IMR-90 (cell line): ENCODE measurements at regions not wholly inside any gene's neighbourhood (a gene's known extent, or its start where the extent isn't known, plus 50 kb on each side); places are given as distances from the start of the nearest gene placed in this dataset.

ENCODE experiments used
- ATAC-seq: fragments of 200-7000 bp; cut with Tn5 transposase; 2 replicates; pipeline ENCODE4 v1.9.1; 2020; ENCODE audit warnings: low read depth, mild to moderate bottlenecking, moderate library complexity
- BruUV-seq: library from RNA; stranded (reverse); fragments of 400-500 nt; replicated peaks from 2 replicates; lab custom pipeline; 2021; lab: Mats Ljungman, UMichigan
- CTCF ChIA-PET: fragments of 300-600 bp; formaldehyde crosslinking; extraction: SDS; loops from one replicate; lab custom pipeline; 2021; ENCODE audit warnings: antibody characterized with exemption; lab: Yijun Ruan, JAX
- POLR2A ChIA-PET: fragments of 300-600 bp; sonication (Branson Sonifier 250); formaldehyde crosslinking; loops from one replicate; lab custom pipeline; 2022; ENCODE audit warnings: antibody characterized with exemption; ENCODE audit not compliant: unreplicated experiment; lab: Charles Lee
- DNase-seq: peaks from one replicate; pipeline ENCODE4 v3.0.0; 2013
- H2AFZ ChIP-seq: replicated peaks from 2 replicates; pipeline ENCODE3; 2013; ENCODE audit warnings: low read length, mild to moderate bottlenecking; ENCODE audit not compliant: poor library complexity
- H2AK5ac ChIP-seq: 2 replicates; pipeline ENCODE4 v1.6.1; 2013; ENCODE audit warnings: low read depth, low read length, inconsistent platforms
- H2AK9ac ChIP-seq: replicated peaks from 2 replicates; pipeline ENCODE3; 2013; ENCODE audit warnings: mild to moderate bottlenecking, low read depth, low read length, moderate library complexity; ENCODE audit not compliant: poor library complexity
- H2BK120ac ChIP-seq: 2 replicates; pipeline ENCODE4 v1.6.1; 2013; ENCODE audit warnings: low read depth, low read length, inconsistent platforms
- H2BK15ac ChIP-seq: 3 replicates; pipeline ENCODE4 v1.6.1; 2013; ENCODE audit warnings: low read depth, low read length, inconsistent platforms
- H2BK20ac ChIP-seq: 2 replicates; pipeline ENCODE4 v1.6.1; 2013; ENCODE audit warnings: low read depth, mild to moderate bottlenecking, inconsistent platforms, low read length, moderate library complexity
- H2BK5ac ChIP-seq: 2 replicates; pipeline ENCODE4 v1.6.1; 2013; ENCODE audit warnings: mild to moderate bottlenecking, low read depth, low read length, inconsistent platforms; ENCODE audit not compliant: poor library complexity, severe bottlenecking
- H3K14ac ChIP-seq: replicated peaks from 2 replicates; pipeline ENCODE4 v1.6.1; 2013; ENCODE audit warnings: low read depth, low read length, inconsistent platforms
- H3K18ac ChIP-seq: 2 replicates; pipeline ENCODE4 v1.6.1; 2013; ENCODE audit warnings: low read depth, low read length, control low read depth
- H3K23ac ChIP-seq: 2 replicates; pipeline ENCODE4 v1.6.1; 2013; ENCODE audit warnings: low read depth, low read length, inconsistent platforms
- H3K27ac ChIP-seq: 2 replicates; pipeline ENCODE4 v1.5.1; 2013; ENCODE audit warnings: mild to moderate bottlenecking, control low read depth, low read length; ENCODE audit not compliant: insufficient read depth
- H3K27me3 ChIP-seq: 2 replicates; pipeline ENCODE4 v1.6.1; 2013; ENCODE audit warnings: low read length; ENCODE audit not compliant: control insufficient read depth, insufficient read depth
- H3K36me3 ChIP-seq: 2 replicates; pipeline ENCODE4 v1.6.1; 2013; ENCODE audit warnings: low read length, mixed read lengths; ENCODE audit not compliant: control insufficient read depth, insufficient read depth
- H3K4ac ChIP-seq: 2 replicates; pipeline ENCODE4 v1.6.1; 2013; ENCODE audit warnings: low read depth, low read length, inconsistent platforms
- H3K4me1 ChIP-seq: 2 replicates; pipeline ENCODE4 v1.6.1; 2013; ENCODE audit warnings: low read length, mixed read lengths; ENCODE audit not compliant: control insufficient read depth, insufficient read depth
- H3K4me2 ChIP-seq: 2 replicates; pipeline ENCODE4 v1.6.1; 2013; ENCODE audit warnings: low read depth, mild to moderate bottlenecking, control low read depth, low read length, moderate library complexity
- H3K4me3 ChIP-seq: 2 replicates; pipeline ENCODE4 v1.5.1; 2013; ENCODE audit warnings: low read depth, mild to moderate bottlenecking, control low read depth, low read length, moderate library complexity; ENCODE audit not compliant: insufficient read depth
- H3K56ac ChIP-seq: 2 replicates; pipeline ENCODE4 v1.6.1; 2013; ENCODE audit warnings: low read length, inconsistent platforms; ENCODE audit not compliant: insufficient read depth; ENCODE audit errors: extremely low read depth
- H3K79me1 ChIP-seq, 2 experiments: 2 replicates each; pipeline ENCODE4 v1.6.1; 2013; ENCODE audit warnings: low read length in 2 of 2, inconsistent platforms in 1 of 2, low read depth in 1 of 2
- H3K9ac ChIP-seq: 2 replicates; pipeline ENCODE4 v1.6.1; 2013; ENCODE audit warnings: low read depth, low read length, control low read depth
- H3K9me1 ChIP-seq: 2 replicates; pipeline ENCODE4 v1.6.1; 2013; ENCODE audit warnings: low read length, inconsistent platforms; ENCODE audit not compliant: insufficient read depth
- H3K9me3 ChIP-seq: 2 replicates; pipeline ENCODE4 v1.6.1; 2013; ENCODE audit warnings: low read length; ENCODE audit not compliant: control insufficient read depth, insufficient read depth
- H4K20me1 ChIP-seq: 2 replicates; pipeline ENCODE4 v1.6.1; 2013; ENCODE audit warnings: low read length, inconsistent platforms; ENCODE audit not compliant: insufficient read depth
- H4K5ac ChIP-seq: 2 replicates; pipeline ENCODE4 v1.6.1; 2013; ENCODE audit warnings: mild to moderate bottlenecking, low read depth, low read length, control low read depth
- H4K8ac ChIP-seq, 2 experiments: 2 replicates each; pipeline ENCODE4 v1.6.1; 2013; ENCODE audit warnings: low read depth in 2 of 2, low read length in 2 of 2, control low read depth in 1 of 2, inconsistent platforms in 1 of 2
- H4K91ac ChIP-seq: 2 replicates; pipeline ENCODE4 v1.6.1; 2013; ENCODE audit warnings: low read depth, low read length, inconsistent platforms; ENCODE audit not compliant: insufficient read depth
- BHLHE40 ChIP-seq: fragments of 150-350 bp; IDR thresholded peaks from 2 replicates; pipeline ENCODE4 v1.6.1; 2016; ENCODE audit warnings: mild to moderate bottlenecking, low read depth, low read length
- CEBPB ChIP-seq: IDR thresholded peaks from 2 replicates; pipeline ENCODE4 v1.6.1; 2012; ENCODE audit warnings: low read depth, low read length, improper control_type of control experiment
- CTCF ChIP-seq: conservative IDR thresholded peaks from 2 replicates; pipeline ENCODE4 v1.5.1; 2012; ENCODE audit warnings: mild to moderate bottlenecking, low read depth, low read length, improper control_type of control experiment
- ELK1 ChIP-seq: fragments of 150-350 bp; IDR thresholded peaks from 2 replicates; pipeline ENCODE4 v1.6.1; 2016; ENCODE audit warnings: low read depth, mild to moderate bottlenecking, low read length, moderate library complexity, borderline replicate concordance
- FOS ChIP-seq: fragments of 150-350 bp; IDR thresholded peaks from 2 replicates; pipeline ENCODE4 v1.6.1; 2016; ENCODE audit warnings: low read depth, low read length
- MAFK ChIP-seq: IDR thresholded peaks from 2 replicates; pipeline ENCODE4 v1.6.1; 2012; ENCODE audit warnings: low read depth, low read length, improper control_type of control experiment
- MAZ ChIP-seq: IDR thresholded peaks from 2 replicates; pipeline ENCODE4 v1.6.1; 2012; ENCODE audit warnings: low read depth, mild to moderate bottlenecking, low read length, improper control_type of control experiment, moderate library complexity, borderline replicate concordance
- MXI1 ChIP-seq: IDR thresholded peaks from 2 replicates; pipeline ENCODE4 v1.6.1; 2012; ENCODE audit warnings: low read depth, mild to moderate bottlenecking, low read length, moderate library complexity, borderline replicate concordance
- NFE2L2 ChIP-seq: fragments of 150-350 bp; IDR thresholded peaks from 2 replicates; pipeline ENCODE4 v1.6.1; 2016; ENCODE audit warnings: low read depth, mild to moderate bottlenecking, low read length
- POLR2A ChIP-seq: IDR thresholded peaks from 2 replicates; pipeline ENCODE4 v1.6.1; 2012; ENCODE audit warnings: mild to moderate bottlenecking, low read depth, low read length
- RAD21 ChIP-seq: IDR thresholded peaks from 2 replicates; pipeline ENCODE4 v1.6.1; 2012; ENCODE audit warnings: low read length, improper control_type of control experiment
- RCOR1 ChIP-seq: IDR thresholded peaks from 2 replicates; pipeline ENCODE4 v1.6.1; 2012; ENCODE audit warnings: mild to moderate bottlenecking, low read length, improper control_type of control experiment; ENCODE audit not compliant: insufficient replicate concordance
- RFX5 ChIP-seq: IDR thresholded peaks from 2 replicates; pipeline ENCODE4 v1.8.0; 2012; ENCODE audit warnings: low read depth, mild to moderate bottlenecking, low read length, moderate library complexity
- SMC3 ChIP-seq: fragments of 150-350 bp; IDR thresholded peaks from 2 replicates; pipeline ENCODE4 v1.6.1; 2016; ENCODE audit warnings: low read depth, mild to moderate bottlenecking, antibody characterized with exemption, low read length, moderate library complexity
- WGBS, 2 experiments: methylation state at CpG; one replicate each; pipeline versions ENCODE4 v1.1.5 to v1.1.7; 2013; ENCODE audit warnings: missing lambda C conversion rate in 2 of 2; ENCODE audit not compliant: insufficient read length in 1 of 2; ENCODE audit errors: extremely low coverage in 2 of 2; 5-methylcytosine and 5-hydroxymethylcytosine counted together
- dilution Hi-C: fragments of 300-500 bp; cut with HindIII; formaldehyde crosslinking; loops from one replicate; pipeline ENCODE4 v1.14.3; 2018; ENCODE audit warnings: low sequenced_read_pairs; ENCODE audit not compliant: unreplicated experiment
- in situ Hi-C: fragments of 300-500 bp; cut with MboI; formaldehyde crosslinking; loops from 3 replicates; pipeline ENCODE4 v1.14.3; 2019; ENCODE audit warnings: low sequenced_read_pairs, inconsistent platforms, mixed read lengths
- intact Hi-C: fragments of 100-400 bp; cut with micrococcal nuclease; formaldehyde crosslinking; loops from 2 replicates; pipeline ENCODE4 v1.10.0; 2022

- Histone ChIP-seq H2AFZ (no peak overlapping the region), H3K79me1 (no peaks in the 10 kb centered on the region), H3K27me3 (no peaks in the 10 kb centered on the region), H3K4me3 (no peak overlapping the region), H2BK15ac (no peak overlapping the region), H4K91ac (no peak overlapping the region), H2AK5ac (no peak overlapping the region), H3K36me3 (no peaks in the 10 kb centered on the region), H3K27ac (no peak overlapping the region), H3K9me1 (no peaks in the 10 kb centered on the region), H3K9me3 (no peaks in the 10 kb centered on the region), H3K9ac (no peak overlapping the region), H4K5ac (no peak overlapping the region), H2BK20ac (no peak overlapping the region), H3K4me2 (no peak overlapping the region), H2AK9ac (no peak overlapping the region), H3K56ac (no peak overlapping the region), H3K23ac (no peak overlapping the region), H3K14ac (no peak overlapping the region), H3K18ac (no peak overlapping the region), H2BK120ac (no peak overlapping the region), H4K8ac (no peak overlapping the region), H2BK5ac (no peak overlapping the region), H3K4ac (no peak overlapping the region), H3K4me1 (no peaks in the 10 kb centered on the region), H4K20me1 (no peaks in the 10 kb centered on the region)
- ATAC-seq = no peak
- ChIA-PET POLR2A (no interaction called here), CTCF (no interaction called here)
- no peak for TF ChIP-seq ELK1
- TF ChIP-seq RCOR1 = no peak
- TF ChIP-seq RFX5 = no peak
- TF ChIP-seq MAFK = no peak
- no peak for TF ChIP-seq CEBPB
- TF ChIP-seq RAD21 = no peak
- no peak for TF ChIP-seq NFE2L2
- TF ChIP-seq BHLHE40 = no peak
- no peak for TF ChIP-seq CTCF
- TF ChIP-seq POLR2A = no peak
- no peak for TF ChIP-seq MXI1
- TF ChIP-seq SMC3 = no peak
- no peak for TF ChIP-seq MAZ
- no peak for TF ChIP-seq FOS
- dilution Hi-C loops (no loop called here), intact Hi-C loops (no loop called here), in situ Hi-C loops (no loop called here)
- BruUV-seq = no TSS peak
- no peak for DNase-seq
- 40% methylated on average over 1 of the region's 2 CpGs; no CpG with 5 or more reads in 1 of the 2 experiments for WGBS, 2 experiments
These were observed 64.9 kb upstream of the BARHL2 start for GRCh38 chr1:90782046-90782445.
